22Rv1 (cell line): ENCODE measurements at regions not wholly inside any gene's neighbourhood (a gene's known extent, or its start where the extent isn't known, plus 50 kb on each side); places are given as distances from the start of the nearest gene placed in this dataset.

ENCODE experiments used
- H3K27ac ChIP-seq: fragments of 450-650 bp; 2 replicates; pipeline ENCODE4 v1.5.1; 2017
- CTCF ChIP-seq: fragments of 450-650 bp; IDR thresholded peaks from 2 replicates; pipeline ENCODE4 v1.5.1; 2017; ENCODE audit warnings: mild to moderate bottlenecking
- ZFX ChIP-seq: fragments of 450-650 bp; IDR thresholded peaks from 2 replicates; pipeline ENCODE4 v1.6.1; 2017; ENCODE audit warnings: antibody characterized with exemption, borderline replicate concordance

GRCh38 chr13:81425286-81425685, 1084.4 kb upstream of the SPRY2 start:
- TF ChIP-seq CTCF (no peak), ZFX (no peak)

GRCh38 chr13:81409284-81409683, 1068.4 kb upstream of the SPRY2 start:
- TF ChIP-seq ZFX: no peak
- TF ChIP-seq CTCF: no peak
- H3K27ac ChIP-seq: no peak overlapping the region

More at GRCh38 chr13:81425286-81425685, 1084.4 kb upstream of the SPRY2 start:
- no peak overlapping the region for H3K27ac ChIP-seq

- H3K27ac ChIP-seq: no peak overlapping the region
- no peak for TF ChIP-seq ZFX
- no peak for TF ChIP-seq CTCF
These were observed 1067.7 kb upstream of the SPRY2 start for GRCh38 chr13:81408647-81409046.

- TF ChIP-seq CTCF (no peak), ZFX (no peak)
- H3K27ac ChIP-seq: no peak overlapping the region
These were observed 1065.8 kb upstream of the SPRY2 start for GRCh38 chr13:81406639-81407292.

- no peak overlapping the region for H3K27ac ChIP-seq
- TF ChIP-seq CTCF (no peak), ZFX (no peak)
These were observed 1065.1 kb upstream of the SPRY2 start for GRCh38 chr13:81406022-81406421.

GRCh38 chr13:81396192-81396591, 1055.3 kb upstream of the SPRY2 start:
- TF ChIP-seq CTCF (no peak), ZFX (no peak)
- H3K27ac ChIP-seq: no peak overlapping the region

- no peak for TF ChIP-seq CTCF
- no peak for TF ChIP-seq ZFX
These were observed 1054.4 kb upstream of the SPRY2 start for GRCh38 chr13:81395368-81395767.

More at GRCh38 chr13:81395368-81395767, 1054.4 kb upstream of the SPRY2 start:
- H3K27ac ChIP-seq: no peak overlapping the region
